B cell (primary cell): ENCODE measurements at regions not wholly inside any gene's neighbourhood (a gene's known extent, or its start where the extent isn't known, plus 50 kb on each side); places are given as distances from the start of the nearest gene placed in this dataset.

ENCODE experiments used
- CTCF ChIP-seq: fragments of 200-600 bp; IDR thresholded peaks from one replicate; pipeline ENCODE4 v1.8.0; 2022; ENCODE audit warnings: antibody characterized with exemption, mild to moderate bottlenecking
- EZH2 ChIP-seq: IDR thresholded peaks from 2 replicates; pipeline ENCODE4 v1.6.1; 2012; ENCODE audit warnings: borderline replicate concordance, low read depth, mild to moderate bottlenecking, moderate library complexity, low read length; ENCODE audit not compliant: insufficient read depth, poor library complexity, severe bottlenecking

GRCh38 chr20:61176874-61177273 lies 75.2 kb upstream of the CDH4 start:
- no peak for TF ChIP-seq EZH2
- TF ChIP-seq CTCF = no peak
